NCI-H1048 (cell line): ENCODE measurements at regions not wholly inside any gene's neighbourhood (a gene's known extent, or its start where the extent isn't known, plus 50 kb on each side); places are given as distances from the start of the nearest gene placed in this dataset.

Source experiments
- DNase-seq: peaks from one replicate; lab custom pipeline; 2025; lab: John Stamatoyannopoulos, UW

DNA sequence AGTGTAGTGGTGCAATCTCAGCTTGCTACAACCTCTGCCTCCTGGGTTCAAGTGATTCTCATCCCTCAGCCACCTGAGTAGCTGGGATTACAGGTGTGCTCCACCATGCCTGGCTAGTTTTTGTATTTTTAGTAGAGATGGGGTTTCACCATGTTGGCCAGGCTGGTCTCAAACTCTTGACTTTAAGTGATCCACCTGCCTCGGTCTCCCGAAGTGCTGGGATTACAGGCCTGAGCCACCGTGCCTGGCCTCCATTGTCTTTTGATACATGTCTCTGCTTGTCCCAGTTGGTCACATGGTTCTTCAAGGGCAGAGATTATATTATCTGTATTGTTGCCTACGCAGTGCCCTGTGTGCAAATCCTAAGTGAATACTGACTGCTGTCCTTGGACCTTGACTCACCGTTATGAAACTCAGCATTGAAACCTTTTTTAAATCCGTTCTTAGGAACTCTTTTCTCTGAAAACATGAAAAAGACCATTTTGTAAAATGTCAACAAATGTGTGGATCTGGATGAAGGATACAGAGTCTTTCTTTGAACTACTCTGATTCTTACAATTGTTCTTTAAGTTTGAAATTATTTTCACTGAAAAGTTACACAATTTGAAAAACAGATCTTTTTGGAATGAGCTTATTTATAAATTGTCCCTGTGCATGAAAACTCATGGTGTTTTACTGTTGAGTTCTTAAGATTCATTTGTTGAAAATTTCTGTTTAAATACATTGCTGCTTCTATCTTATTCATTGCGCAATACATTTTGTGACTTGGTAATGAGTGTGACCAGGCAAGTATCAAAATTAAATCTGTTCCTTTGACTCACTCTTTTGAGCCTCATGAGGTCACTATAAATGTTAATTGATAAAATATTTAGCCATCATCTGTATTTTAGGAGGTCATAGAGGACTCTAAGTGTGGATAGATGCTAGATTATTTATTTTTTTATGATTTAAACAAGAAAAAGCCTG lies 293.5 kb downstream of the UTRN start:
- no peak for DNase-seq

DNA sequence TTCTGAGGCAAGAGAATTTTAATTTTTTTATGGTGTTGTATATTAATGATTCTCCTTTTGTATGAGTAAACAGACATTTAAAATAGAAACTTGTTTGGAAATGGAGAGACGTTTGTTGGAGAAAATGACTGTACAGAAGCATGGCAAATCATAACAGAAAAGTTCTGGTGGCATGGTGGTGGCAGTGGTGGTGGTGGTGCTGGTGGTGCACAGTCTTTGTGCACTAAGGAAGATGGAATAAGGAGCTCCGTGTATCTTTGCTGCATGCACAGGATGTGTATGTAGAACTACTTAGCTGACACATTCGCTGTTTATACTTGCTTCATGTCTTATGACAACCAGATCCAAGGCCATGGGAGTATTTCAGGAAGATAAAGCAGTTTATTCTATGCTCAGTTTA lies 294.9 kb downstream of the UTRN start:
- DNase-seq = no peak

DNA sequence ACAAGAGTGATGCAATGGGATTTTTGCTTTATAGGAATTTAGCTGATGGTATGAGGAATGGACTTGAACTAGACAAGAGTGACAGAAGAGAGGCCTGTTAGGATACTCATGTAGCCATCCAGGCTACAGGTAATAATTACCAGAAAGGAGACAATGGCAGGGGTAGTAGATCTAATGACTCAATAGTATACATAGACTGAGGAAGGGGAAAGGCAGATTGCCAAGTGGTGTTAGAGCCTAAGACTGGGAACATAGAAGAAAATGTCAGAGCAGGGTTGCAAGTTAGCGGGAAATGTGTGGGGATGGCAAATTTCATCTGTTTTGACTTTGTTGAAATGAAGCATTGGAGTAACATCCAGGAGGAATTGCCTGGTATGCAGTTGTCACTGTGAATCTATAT lies 295.6 kb downstream of the UTRN start:
- DNase-seq = no peak

GRCh38 chr6:144581812-144582537 lies 296.8 kb downstream of the UTRN start:
- no peak for DNase-seq

GRCh38 chr6:144582939-144583613 lies 297.9 kb downstream of the UTRN start:
- no peak for DNase-seq

GRCh38 chr6:144583614-144583954 lies 298.4 kb downstream of the UTRN start:
- no peak for DNase-seq

- no peak for DNase-seq
Observed at GRCh38 chr6:144585217-144585814, 300.2 kb downstream of the UTRN start.

DNA sequence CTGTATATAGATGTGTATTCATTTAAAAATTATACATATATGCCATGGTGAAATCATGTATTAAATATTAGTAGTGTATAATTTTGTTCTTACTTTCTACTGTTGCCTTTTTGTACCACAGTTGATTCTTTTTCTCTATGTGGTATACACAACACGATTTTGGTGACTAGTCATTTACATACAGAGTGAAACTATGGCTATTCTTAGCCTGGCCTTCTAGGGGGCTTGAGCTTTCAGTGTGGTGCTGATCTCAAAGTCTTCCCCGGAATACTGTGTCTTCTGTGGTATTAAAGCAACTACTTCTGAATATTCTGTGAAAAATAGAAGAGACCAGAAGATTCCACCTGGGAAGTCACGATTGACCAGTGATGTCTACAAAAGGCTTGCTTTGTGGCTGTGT lies 301.9 kb downstream of the UTRN start:
- no peak for DNase-seq

DNA sequence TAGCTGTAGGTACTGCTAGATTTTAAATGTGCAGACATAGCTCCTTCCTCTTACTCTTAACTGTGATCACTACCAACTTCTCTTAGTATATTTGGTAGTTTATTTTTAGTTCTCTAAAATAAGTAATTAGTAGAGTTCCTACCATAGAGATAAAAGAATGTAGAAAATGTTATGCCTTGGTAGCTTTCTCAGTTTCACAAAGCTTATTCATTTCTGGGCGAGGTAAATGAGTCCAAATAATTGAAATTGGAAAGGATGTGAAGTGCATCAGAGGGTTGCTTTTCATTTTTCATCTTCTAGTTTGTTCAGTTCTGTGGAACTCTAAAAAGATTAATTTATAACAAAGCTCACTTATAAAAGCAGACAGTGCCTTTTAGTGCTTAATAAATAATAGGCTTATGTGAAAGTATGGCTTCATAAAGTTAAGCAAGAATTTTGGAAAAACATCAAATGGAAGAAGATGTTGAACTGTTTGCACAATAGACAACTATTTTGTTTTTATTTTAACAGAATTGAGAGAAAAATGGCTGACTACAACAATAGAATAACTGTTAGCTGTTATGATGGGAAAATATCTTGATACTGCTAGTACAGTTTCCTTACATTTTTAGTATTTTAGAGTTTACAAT lies 303.7 kb downstream of the UTRN start:
- DNase-seq = no peak

- DNase-seq = no peak
Observed at GRCh38 chr6:144590532-144590931, 305.4 kb downstream of the UTRN start.

DNA sequence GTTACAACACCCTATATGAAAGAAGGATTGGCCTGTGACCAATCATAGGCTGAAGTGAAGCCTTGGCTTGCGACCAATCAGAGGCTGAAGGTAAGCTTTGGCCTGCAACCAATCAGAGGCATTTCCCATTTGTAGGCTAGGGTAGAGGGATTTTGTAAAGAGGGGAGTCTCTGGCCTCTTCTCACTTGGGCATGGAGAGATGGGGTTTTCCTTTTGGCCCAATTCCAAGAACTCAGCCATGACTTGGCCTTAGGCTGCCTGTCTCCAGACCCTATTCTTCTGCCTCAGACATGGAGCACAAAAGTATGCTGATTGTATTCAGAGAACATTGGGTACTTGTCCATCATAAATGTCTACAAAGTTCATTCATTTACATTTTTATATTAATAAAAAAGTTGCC lies 308.3 kb downstream of the UTRN start:
- DNase-seq = no peak

DNA sequence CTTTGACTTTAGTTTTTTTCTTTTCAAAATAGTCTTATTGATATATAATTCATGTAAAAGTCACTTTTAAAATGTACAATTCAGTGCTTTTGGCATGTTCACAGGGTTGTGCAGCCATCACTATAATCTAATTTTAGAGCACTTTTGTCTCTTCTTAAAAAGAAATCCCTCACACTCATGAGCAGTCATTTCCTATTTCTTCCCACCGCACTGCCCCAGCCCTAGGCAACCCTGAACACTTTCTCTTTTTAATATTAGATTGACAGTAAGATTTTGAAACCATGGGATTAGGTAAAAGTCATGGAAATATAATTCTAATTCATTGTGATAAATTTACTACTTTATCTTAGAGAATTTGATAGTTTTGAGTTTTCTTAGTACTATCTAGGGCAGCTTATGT lies 309.4 kb downstream of the UTRN start:
- no peak for DNase-seq

DNA sequence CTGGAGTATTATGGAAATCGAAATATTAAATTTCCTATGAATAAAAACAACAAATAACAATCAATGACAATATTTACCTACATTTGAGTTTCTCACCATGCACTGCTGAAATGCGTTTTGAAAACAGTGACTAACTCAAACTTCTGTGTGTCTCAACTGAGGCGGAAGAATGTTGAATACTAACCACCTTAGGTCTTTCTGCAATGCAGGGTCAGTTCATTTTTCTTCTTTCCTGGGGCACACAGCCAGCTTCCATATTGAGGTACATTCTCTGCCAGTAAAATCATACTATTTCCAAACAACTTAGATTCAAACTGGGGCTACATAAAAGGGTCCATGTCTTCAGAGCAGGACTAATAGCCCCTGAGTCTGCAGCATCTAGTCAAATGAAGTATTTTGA lies 310.1 kb downstream of the UTRN start:
- no peak for DNase-seq

DNA sequence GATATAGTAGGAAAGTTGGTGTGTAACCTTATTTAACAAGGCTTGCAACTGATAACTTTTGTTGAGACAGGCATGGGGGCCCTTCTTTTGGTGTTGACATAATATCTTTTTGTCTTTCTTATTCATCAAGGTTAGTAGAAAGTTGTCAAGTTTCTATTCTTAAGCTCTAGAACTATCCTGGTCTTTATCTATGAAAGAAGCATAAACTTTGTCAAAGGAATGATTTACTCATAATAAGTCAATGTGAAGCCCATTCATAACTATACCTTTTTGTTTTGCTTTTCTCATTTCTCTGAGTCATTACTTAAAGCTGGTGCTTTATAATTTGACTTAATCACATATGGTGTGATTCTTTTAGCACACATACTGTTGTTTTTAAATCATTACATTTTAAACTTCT lies 312.4 kb downstream of the UTRN start:
- no peak for DNase-seq

DNA sequence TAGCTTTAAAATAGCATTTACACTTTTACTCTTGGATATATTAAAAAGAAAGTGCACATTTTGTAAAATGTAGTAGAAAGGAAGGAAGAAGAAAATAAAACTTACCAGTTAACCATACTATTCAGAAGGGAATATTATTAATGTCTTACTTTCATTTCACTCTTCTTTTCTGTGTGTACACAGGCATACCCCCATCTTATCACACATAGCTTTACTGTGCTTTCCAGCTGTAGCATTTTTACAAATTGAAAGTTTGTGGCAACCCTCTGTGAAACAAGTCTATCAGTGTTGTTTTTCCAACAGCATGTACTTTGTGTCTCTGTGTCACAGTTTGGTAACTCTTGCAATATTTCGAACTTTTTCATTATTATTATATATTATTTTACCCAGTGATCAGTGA lies 314.5 kb downstream of the UTRN start:
- DNase-seq = no peak

GRCh38 chr6:144601221-144601620 lies 316.1 kb downstream of the UTRN start:
- no peak for DNase-seq

DNA sequence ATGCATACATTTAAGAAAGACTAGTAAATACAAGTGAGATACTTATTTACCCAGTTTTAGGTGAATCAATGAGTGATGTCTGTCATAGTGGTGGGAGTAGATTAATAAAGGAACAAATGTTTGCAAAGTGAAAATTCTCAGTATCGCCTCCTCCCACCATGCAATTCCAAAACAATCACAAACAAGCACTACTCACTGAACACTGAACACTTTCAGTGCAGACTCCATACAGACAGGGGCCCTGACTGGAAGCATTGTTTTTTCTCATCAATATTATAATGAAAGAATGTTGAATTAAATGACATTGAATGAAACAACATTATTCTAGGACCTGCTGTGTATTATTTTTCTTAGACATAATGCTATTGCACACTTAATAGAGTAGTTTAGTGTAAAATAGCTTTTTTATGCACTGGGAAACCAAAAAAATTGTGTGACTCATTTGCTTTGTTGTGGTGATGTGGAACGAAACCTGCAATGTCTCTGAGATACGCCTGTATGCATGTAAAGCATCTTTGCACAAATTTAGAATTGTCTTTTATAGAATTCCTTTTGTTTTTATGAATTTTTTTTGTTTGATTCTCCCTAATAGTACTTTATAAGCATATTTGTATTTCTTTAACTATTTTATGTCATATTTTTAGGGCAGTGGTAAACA lies 317.5 kb downstream of the UTRN start:
- no peak for DNase-seq

- peak; percentile 45 for DNase-seq
Observed at GRCh38 chr6:144606083-144606482, 320.9 kb downstream of the UTRN start.

DNA sequence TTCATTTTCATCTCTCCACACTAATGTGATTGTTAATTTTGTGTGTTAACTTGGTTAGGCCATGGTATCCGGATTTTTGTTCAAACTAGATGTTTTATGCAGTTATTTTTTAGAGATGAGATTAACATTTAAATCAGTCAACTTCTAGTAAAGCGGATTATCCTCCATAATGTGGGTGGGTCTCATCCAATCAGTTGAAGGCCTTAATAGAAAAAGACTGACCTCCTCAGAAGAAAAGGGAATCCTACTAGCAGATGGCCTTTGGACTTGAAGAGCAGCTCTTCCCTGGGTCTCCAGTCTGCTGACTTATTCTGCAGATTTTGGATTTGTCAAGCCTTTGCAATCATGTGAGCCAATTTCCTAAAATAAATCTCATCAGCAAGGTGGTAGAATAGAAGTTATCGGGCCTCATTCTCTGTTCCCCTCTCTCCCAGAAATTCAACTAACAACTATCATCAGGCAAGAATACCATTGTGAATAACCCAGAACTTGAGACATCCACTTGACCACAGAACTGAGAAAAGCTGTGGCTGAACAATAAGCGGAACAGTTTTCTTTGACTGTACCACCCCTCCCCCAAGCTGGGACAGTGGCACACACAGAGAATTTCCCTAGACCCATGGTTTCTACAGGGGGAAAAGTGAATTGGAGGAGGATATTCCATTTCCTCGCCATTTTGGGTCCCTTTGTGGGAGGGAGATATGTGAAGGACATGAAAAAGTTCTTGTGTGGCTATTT lies 323.0 kb downstream of the UTRN start:
- no peak for DNase-seq

DNA sequence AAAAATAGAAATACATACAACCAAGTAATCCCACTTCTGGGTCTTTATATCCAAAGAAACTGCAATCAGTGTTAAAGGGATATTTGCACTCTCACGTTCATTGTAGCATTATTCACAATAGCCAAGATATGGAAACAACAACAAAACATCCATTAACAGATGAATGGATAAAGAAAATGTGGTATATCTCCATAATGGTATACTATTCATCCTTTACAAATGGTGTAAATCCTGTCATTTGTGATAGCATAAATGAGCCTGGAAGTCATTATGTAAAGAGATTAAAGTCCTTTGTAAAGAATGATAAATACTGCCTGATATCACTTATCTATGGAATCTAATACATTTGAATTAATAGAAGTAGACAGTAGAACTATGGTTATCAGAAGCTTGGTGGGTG lies 327.7 kb downstream of the UTRN start:
- no peak for DNase-seq

DNA sequence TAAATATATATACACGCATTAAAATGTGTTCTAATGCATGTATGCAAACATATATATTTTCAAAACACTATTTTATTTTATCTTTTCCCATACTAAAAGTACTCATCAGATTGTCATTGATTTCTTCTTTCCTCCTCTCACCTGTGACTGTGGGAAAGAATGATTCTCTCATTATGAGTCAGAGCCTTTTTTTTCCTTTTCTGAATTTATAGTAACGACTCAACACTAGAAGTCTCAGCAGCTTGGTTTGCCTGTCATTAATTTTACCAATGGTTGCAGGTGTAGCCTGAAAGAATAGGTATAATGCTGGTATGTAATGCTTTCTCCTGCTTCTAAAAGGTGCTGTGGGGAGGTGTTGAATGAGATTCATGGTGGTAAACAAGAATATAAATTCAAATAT lies 328.7 kb downstream of the UTRN start:
- no peak for DNase-seq
